WERI-Rb-1 (cell line): ENCODE measurements at regions not wholly inside any gene's neighbourhood (a gene's known extent, or its start where the extent isn't known, plus 50 kb on each side); places are given as distances from the start of the nearest gene placed in this dataset.

Source experiments
- DNase-seq: peaks from one replicate; pipeline ENCODE4 v3.0.0-alpha.2; 2020
- H3K27ac ChIP-seq: fragments of 250-450 bp; sonication (Bioruptor Pico); 2 replicates; pipeline ENCODE4 v1.5.1; 2020; ENCODE audit warnings: mild to moderate bottlenecking, moderate library complexity
- H3K27me3 ChIP-seq: fragments of 250-450 bp; sonication (Bioruptor Pico); 2 replicates; pipeline ENCODE4 v1.5.1; 2021; ENCODE audit warnings: mild to moderate bottlenecking, low read depth, moderate library complexity; ENCODE audit not compliant: insufficient read depth, severe bottlenecking
- H3K36me3 ChIP-seq: fragments of 250-450 bp; sonication (Bioruptor Pico); 2 replicates; pipeline ENCODE4 v1.5.1; 2020; ENCODE audit warnings: mild to moderate bottlenecking, moderate library complexity
- H3K4me3 ChIP-seq: 2 replicates; pipeline ENCODE4 v1.5.1; 2011; ENCODE audit warnings: low read depth, mild to moderate bottlenecking, control low read depth, low read length
- H3K9me3 ChIP-seq: fragments of 250-450 bp; sonication (Bioruptor Pico); 2 replicates; pipeline ENCODE4 v1.5.1; 2021; ENCODE audit warnings: mild to moderate bottlenecking, moderate library complexity; ENCODE audit not compliant: severe bottlenecking
- CTCF ChIP-seq: IDR thresholded peaks from 2 replicates; pipeline ENCODE4 v1.5.1; 2011; ENCODE audit warnings: low read depth, mild to moderate bottlenecking, control low read depth, inconsistent platforms, low read length

- H3K36me3 ChIP-seq = no peaks in the 10 kb centered on the region
- H3K27ac ChIP-seq = no peak overlapping the region
- H3K4me3 ChIP-seq = no peak overlapping the region
- TF ChIP-seq CTCF = no peak
- no peak for DNase-seq
- H3K9me3 ChIP-seq = no peaks in the 10 kb centered on the region
- no peaks in the 10 kb centered on the region for H3K27me3 ChIP-seq
Observed at GRCh38 chr7:108845951-108846350, 276.3 kb downstream of the DNAJB9 start.

- DNase-seq = no peak
- no peaks in the 10 kb centered on the region for H3K27me3 ChIP-seq
- no peaks in the 10 kb centered on the region for H3K9me3 ChIP-seq
- TF ChIP-seq CTCF = no peak
- H3K36me3 ChIP-seq = no peaks in the 10 kb centered on the region
- no peak overlapping the region for H3K27ac ChIP-seq
- no peak overlapping the region for H3K4me3 ChIP-seq
Observed at GRCh38 chr7:108846471-108846870, 276.8 kb downstream of the DNAJB9 start.

GRCh38 chr7:108848486-108848885 lies 278.8 kb downstream of the DNAJB9 start:
- no peak overlapping the region for H3K4me3 ChIP-seq

GRCh38 chr7:108860615-108861014 lies 290.9 kb downstream of the DNAJB9 start:
- TF ChIP-seq CTCF = no peak
- DNase-seq = no peak

More at GRCh38 chr7:108848486-108848885, 278.8 kb downstream of the DNAJB9 start:
- Histone ChIP-seq H3K27me3 (no peaks in the 10 kb centered on the region), H3K27ac (no peak overlapping the region), H3K9me3 (no peaks in the 10 kb centered on the region), H3K36me3 (no peaks in the 10 kb centered on the region)
- TF ChIP-seq CTCF = no peak
- no peak for DNase-seq

GRCh38 chr7:108861071-108861470 lies 291.4 kb downstream of the DNAJB9 start:
- DNase-seq = no peak
- no peak overlapping the region for H3K27ac ChIP-seq
- no peaks in the 10 kb centered on the region for H3K27me3 ChIP-seq
- no peaks in the 10 kb centered on the region for H3K36me3 ChIP-seq
- TF ChIP-seq CTCF = no peak
- no peak overlapping the region for H3K4me3 ChIP-seq
- H3K9me3 ChIP-seq = peaks cover 8% of the 10 kb centered on the region

More at GRCh38 chr7:108860615-108861014, 290.9 kb downstream of the DNAJB9 start:
- Histone ChIP-seq H3K27me3 (no peaks in the 10 kb centered on the region), H3K9me3 (peaks cover 8% of the 10 kb centered on the region), H3K27ac (no peak overlapping the region), H3K4me3 (no peak overlapping the region), H3K36me3 (no peaks in the 10 kb centered on the region)

GRCh38 chr7:108863227-108863848 lies 293.7 kb downstream of the DNAJB9 start:
- TF ChIP-seq CTCF = no peak
- Histone ChIP-seq H3K4me3 (no peak overlapping the region), H3K9me3 (peaks cover 8% of the 10 kb centered on the region), H3K36me3 (no peaks in the 10 kb centered on the region), H3K27ac (no peak overlapping the region; the same call in 1 of the 2 replicates), H3K27me3 (no peaks in the 10 kb centered on the region)
- no peak for DNase-seq
